ENCODE measurements at regions not wholly inside any gene's neighbourhood (a gene's known extent, or its start where the extent isn't known, plus 50 kb on each side); places are given as distances from the start of the nearest gene placed in this dataset.
A peak's percentile ranks its signal among the peaks of the same experiment; 100 is the strongest.

DNA sequence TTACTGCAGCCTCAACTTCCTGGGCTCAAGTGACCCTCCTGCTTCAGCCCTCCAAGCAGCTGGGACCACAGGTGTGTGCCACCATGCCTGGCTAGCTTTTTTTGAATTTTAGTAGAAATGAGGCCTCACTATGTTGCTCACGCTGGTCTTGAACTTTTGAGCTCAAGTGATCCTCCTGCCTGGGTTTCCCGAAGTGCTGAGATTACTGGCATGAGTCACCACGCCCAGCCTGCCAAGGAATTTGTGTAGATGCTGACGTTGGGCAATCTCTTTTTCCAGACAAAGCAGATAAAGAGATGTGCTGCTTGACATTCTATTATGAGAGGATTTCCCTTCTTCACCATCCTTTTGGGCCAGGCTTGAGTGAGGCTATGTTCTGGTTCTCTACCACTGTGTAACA lies 254.5 kb upstream of the RPS6KA3 start:
- ATAC-seq (replicated peaks in 6 of 8), result peak in 2 of 8 experiments; percentile 50 to 83
- WGBS, 10 experiments, result 7 to 100% (median 74%) methylated on average over 1 to 3 of the region's 4 CpGs; no CpG with 5 or more reads in 6 of the 10 experiments

GRCh38 chrX:20519826-20520225 lies 253.1 kb upstream of the RPS6KA3 start:
- no peak for ATAC-seq (replicated peaks in 6 of 8)
- H3K27ac ChIP-seq, result no peak overlapping the region
- in situ Hi-C loops (cut with MboI; ENCODE audit: low pct_unique_long_range_greater_than_20kb in 2 of 9, low sequenced_read_pairs in 9 of 9, unreplicated experiment in 9 of 9), result no loop called here
- H3K4me1 ChIP-seq (replicated peaks in 1 of 2), result no peaks in the 10 kb centered on the region
- no peak overlapping the region for H3K4me3 ChIP-seq
- 48 to 100% (median 82%) methylated on average over 1 to 5 of the region's 5 CpGs; no CpG with 5 or more reads in 2 of the 10 experiments for WGBS, 10 experiments

More for the DNA sequence above, 254.5 kb upstream of the RPS6KA3 start:
- no peak overlapping the region for H3K27ac ChIP-seq
- no peaks in the 10 kb centered on the region for H3K4me1 ChIP-seq (replicated peaks in 1 of 2)
- in situ Hi-C loops (cut with MboI; ENCODE audit: low pct_unique_long_range_greater_than_20kb in 2 of 9, low sequenced_read_pairs in 9 of 9, unreplicated experiment in 9 of 9), result no loop called here
- no peak overlapping the region for H3K4me3 ChIP-seq

DNA sequence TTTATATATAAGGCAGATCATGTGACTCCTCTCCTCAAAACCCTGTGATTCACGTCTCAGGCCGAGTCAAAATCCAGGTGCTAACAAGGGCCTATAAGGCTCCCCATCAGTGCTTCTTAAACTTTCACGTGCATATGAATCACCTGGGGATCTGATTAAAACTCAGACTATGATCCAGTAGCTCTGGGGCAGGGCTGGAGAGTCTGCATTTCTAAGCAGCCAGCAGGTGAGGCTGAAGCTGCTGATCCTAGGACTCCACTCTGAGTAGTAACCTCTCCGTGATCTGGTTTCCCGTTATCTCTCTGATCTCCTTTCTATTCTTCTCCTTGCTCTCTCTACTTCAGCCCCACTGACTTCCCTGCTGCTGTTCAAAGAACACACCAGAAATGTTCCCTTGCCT lies 252.4 kb upstream of the RPS6KA3 start:
- 33% methylated on average over 5 of the region's 5 CpGs; no CpG with 5 or more reads in 9 of the 10 experiments for WGBS, 10 experiments
- Histone ChIP-seq H3K4me1 (replicated peaks in 1 of 2) (no peaks in the 10 kb centered on the region), H3K4me3 (no peak overlapping the region), H3K27ac (no peak overlapping the region)
- in situ Hi-C loops (cut with MboI; ENCODE audit: low pct_unique_long_range_greater_than_20kb in 2 of 9, low sequenced_read_pairs in 9 of 9, unreplicated experiment in 9 of 9), result no loop called here
- no peak for ATAC-seq (replicated peaks in 6 of 8)

DNA sequence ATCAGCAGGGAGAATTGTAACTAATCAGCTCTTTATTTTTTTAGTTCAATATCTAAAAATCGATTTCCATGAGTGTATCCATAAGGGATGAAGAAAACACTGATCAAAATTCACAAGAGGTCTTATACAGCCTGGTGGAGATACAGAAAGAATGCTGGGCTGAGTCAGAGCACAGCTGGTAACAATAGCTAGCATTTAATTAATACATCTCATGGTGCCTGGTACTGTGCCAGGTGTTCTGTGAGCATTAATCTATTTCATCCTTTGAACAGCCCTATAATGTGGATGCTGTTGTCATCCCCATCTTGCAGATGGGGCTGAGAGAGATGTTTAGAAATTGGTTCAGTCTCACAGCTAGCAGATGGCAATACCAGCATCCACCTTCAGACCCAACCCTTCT lies 250.9 kb upstream of the RPS6KA3 start:
- 13 to 60% (median 17%) methylated on average over 1 of the region's 1 CpG; no CpG with 5 or more reads in 6 of the 10 experiments for WGBS, 10 experiments
- Histone ChIP-seq H3K4me3 (no peak overlapping the region), H3K4me1 (replicated peaks in 1 of 2) (no peaks in the 10 kb centered on the region), H3K27ac (no peak overlapping the region)
- ATAC-seq (replicated peaks in 6 of 8), result peak in 1 of 8 experiments; percentile 22
- in situ Hi-C loops (cut with MboI; ENCODE audit: low pct_unique_long_range_greater_than_20kb in 2 of 9, low sequenced_read_pairs in 9 of 9, unreplicated experiment in 9 of 9), result no loop called here

- in situ Hi-C loops (cut with MboI; ENCODE audit: low pct_unique_long_range_greater_than_20kb in 2 of 9, low sequenced_read_pairs in 9 of 9, unreplicated experiment in 9 of 9), result no loop called here
- Histone ChIP-seq H3K27ac (no peak overlapping the region), H3K4me3 (no peak overlapping the region), H3K4me1 (replicated peaks in 1 of 2) (no peaks in the 10 kb centered on the region)
- peak in 5 of 8 experiments; percentile 19 to 87 (median 40) for ATAC-seq (replicated peaks in 6 of 8)
- no CpG with 5 or more reads among the region's 1 CpG for WGBS, 10 experiments
These were observed 249.2 kb upstream of the RPS6KA3 start for GRCh38 chrX:20515841-20516461.

GRCh38 chrX:20514358-20514757 lies 247.6 kb upstream of the RPS6KA3 start:
- WGBS, 10 experiments, result 0 to 60% (median 22%) methylated on average over 1 of the region's 1 CpG; no CpG with 5 or more reads in 7 of the 10 experiments
- ATAC-seq (replicated peaks in 6 of 8), result peak in 7 of 8 experiments; percentile 27 to 90 (median 77)
- in situ Hi-C loops (cut with MboI; ENCODE audit: low pct_unique_long_range_greater_than_20kb in 2 of 9, low sequenced_read_pairs in 9 of 9, unreplicated experiment in 9 of 9), result no loop called here
- no peaks in the 10 kb centered on the region for H3K4me1 ChIP-seq (replicated peaks in 1 of 2)
- no peak overlapping the region for H3K4me3 ChIP-seq
- no peak overlapping the region for H3K27ac ChIP-seq

- Histone ChIP-seq H3K27ac (no peak overlapping the region), H3K4me1 (replicated peaks in 1 of 2) (no peaks in the 10 kb centered on the region), H3K4me3 (no peak overlapping the region)
- in situ Hi-C loops (cut with MboI; ENCODE audit: low pct_unique_long_range_greater_than_20kb in 2 of 9, low sequenced_read_pairs in 9 of 9, unreplicated experiment in 9 of 9), result no loop called here
- 40 to 100% (median 69%) methylated on average over 1 to 3 of the region's 3 CpGs; no CpG with 5 or more reads in 2 of the 10 experiments for WGBS, 10 experiments
- no peak for ATAC-seq (replicated peaks in 6 of 8)
These were observed 246.5 kb upstream of the RPS6KA3 start for GRCh38 chrX:20513185-20513584.

DNA sequence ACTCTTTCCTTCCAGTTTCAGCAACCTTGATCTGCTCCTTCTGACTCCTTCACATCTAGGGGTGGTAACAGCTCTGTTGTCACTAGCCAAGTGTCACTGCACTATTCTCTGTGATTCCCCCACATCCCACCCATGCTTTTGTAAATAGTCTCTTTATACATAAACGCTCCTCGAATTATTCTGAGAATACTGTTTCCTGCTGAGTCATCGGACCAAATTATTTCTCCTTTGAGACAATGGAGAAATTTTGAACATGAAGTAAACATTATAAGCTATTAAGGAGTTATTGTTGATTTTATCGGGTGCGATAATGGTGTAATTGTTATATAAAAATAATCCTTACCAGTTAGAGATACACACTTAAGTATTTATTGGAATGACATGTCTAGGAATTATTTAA lies 245.1 kb upstream of the RPS6KA3 start:
- no peak for ATAC-seq (replicated peaks in 6 of 8)
- H3K27ac ChIP-seq, result no peak overlapping the region
- no peaks in the 10 kb centered on the region for H3K4me1 ChIP-seq (replicated peaks in 1 of 2)
- WGBS, 10 experiments, result 38 to 100% (median 98%) methylated on average over 1 to 5 of the region's 5 CpGs; no CpG with 5 or more reads in 4 of the 10 experiments
- in situ Hi-C loops (cut with MboI; ENCODE audit: low pct_unique_long_range_greater_than_20kb in 2 of 9, low sequenced_read_pairs in 9 of 9, unreplicated experiment in 9 of 9), result no loop called here
- H3K4me3 ChIP-seq, result no peak overlapping the region

- in situ Hi-C loops (cut with MboI; ENCODE audit: low pct_unique_long_range_greater_than_20kb in 2 of 9, low sequenced_read_pairs in 9 of 9, unreplicated experiment in 9 of 9), result no loop called here
- WGBS, 10 experiments, result 67 to 100% (median 80%) methylated on average over 1 to 2 of the region's 2 CpGs; no CpG with 5 or more reads in 5 of the 10 experiments
- no peak for ATAC-seq (replicated peaks in 6 of 8)
- Histone ChIP-seq H3K4me3 (no peak overlapping the region), H3K4me1 (replicated peaks in 1 of 2) (no peaks in the 10 kb centered on the region), H3K27ac (no peak overlapping the region)
These were observed 241.4 kb upstream of the RPS6KA3 start for GRCh38 chrX:20507901-20508620.

DNA sequence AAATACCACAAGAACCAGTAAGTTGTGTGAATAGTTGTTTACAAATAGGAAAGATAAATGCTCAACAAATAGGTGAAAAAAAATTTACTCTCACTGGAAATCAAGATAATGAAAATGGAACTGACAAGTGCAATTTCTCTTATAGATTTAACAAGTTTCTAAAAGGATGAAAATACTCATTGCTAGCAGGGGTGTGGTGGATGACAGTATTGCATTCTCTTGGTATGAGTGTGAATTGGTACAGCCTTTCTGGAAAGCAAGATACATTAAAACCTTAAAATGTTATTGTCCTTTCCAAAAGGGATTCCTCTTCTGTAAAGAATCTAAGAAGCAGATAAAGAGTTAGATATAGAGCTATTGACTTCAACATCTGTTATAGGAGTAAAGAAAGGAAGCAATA lies 240.0 kb upstream of the RPS6KA3 start:
- no peak for ATAC-seq (replicated peaks in 6 of 8)
- no peaks in the 10 kb centered on the region for H3K4me1 ChIP-seq (replicated peaks in 1 of 2)
- in situ Hi-C loops (cut with MboI; ENCODE audit: low pct_unique_long_range_greater_than_20kb in 2 of 9, low sequenced_read_pairs in 9 of 9, unreplicated experiment in 9 of 9), result no loop called here
- H3K27ac ChIP-seq, result no peak overlapping the region
- no peak overlapping the region for H3K4me3 ChIP-seq

- no peak overlapping the region for H3K27ac ChIP-seq
- in situ Hi-C loops (cut with MboI; ENCODE audit: low pct_unique_long_range_greater_than_20kb in 2 of 9, low sequenced_read_pairs in 9 of 9, unreplicated experiment in 9 of 9), result no loop called here
- no peaks in the 10 kb centered on the region for H3K4me1 ChIP-seq (replicated peaks in 1 of 2)
- ATAC-seq (replicated peaks in 6 of 8), result no peak
- H3K4me3 ChIP-seq, result no peak overlapping the region
These were observed 234.2 kb upstream of the RPS6KA3 start for GRCh38 chrX:20500949-20501348.

DNA sequence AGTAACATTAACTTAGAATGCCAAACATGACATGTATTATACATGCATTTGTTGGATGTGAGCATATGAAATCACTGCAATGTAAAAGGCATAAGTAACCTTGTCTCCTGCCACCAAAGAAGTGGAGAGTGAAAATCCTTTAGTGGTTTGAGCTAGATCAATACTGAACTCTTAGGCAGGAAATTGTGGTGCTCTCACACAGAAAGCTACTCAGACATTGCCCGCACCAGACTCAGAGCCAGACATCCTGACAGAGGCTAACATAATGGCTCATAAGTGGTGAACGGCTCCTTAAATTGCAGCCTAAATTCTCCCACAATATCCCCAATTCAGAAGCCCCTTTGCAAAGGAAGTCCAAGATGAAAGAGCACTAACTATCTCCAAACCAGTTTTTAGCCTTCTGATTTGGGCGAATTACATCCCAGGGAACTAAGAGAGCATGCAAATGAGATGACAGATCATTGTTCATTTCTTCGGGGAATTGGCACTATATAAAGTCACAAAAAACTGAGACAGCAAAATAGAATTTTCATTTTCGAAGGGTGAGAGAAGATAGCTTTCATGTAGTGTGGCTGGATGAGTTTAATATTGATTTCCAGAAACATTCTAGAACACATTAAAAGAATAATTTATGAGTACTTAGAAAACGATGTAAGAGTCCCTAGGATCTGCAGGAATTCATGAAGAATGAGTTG lies 233.6 kb upstream of the RPS6KA3 start:
- Histone ChIP-seq H3K4me3 (no peak overlapping the region), H3K27ac (no peak overlapping the region), H3K4me1 (replicated peaks in 1 of 2) (no peaks in the 10 kb centered on the region)
- ATAC-seq (replicated peaks in 6 of 8), result peak in 1 of 8 experiments; percentile 20
- in situ Hi-C loops (cut with MboI; ENCODE audit: low pct_unique_long_range_greater_than_20kb in 2 of 9, low sequenced_read_pairs in 9 of 9, unreplicated experiment in 9 of 9), result no loop called here
- 0 to 100% (median 63%) methylated on average over 1 to 6 of the region's 6 CpGs; no CpG with 5 or more reads in 4 of the 10 experiments for WGBS, 10 experiments

- Histone ChIP-seq H3K4me3 (no peak overlapping the region), H3K4me1 (replicated peaks in 1 of 2) (no peaks in the 10 kb centered on the region), H3K27ac (no peak overlapping the region)
- in situ Hi-C loops (cut with MboI; ENCODE audit: low pct_unique_long_range_greater_than_20kb in 2 of 9, low sequenced_read_pairs in 9 of 9, unreplicated experiment in 9 of 9), result no loop called here
- peak in 1 of 8 experiments; percentile 8 for ATAC-seq (replicated peaks in 6 of 8)
These were observed 233.1 kb upstream of the RPS6KA3 start for GRCh38 chrX:20499763-20500162.

Data from motor neuron (in vitro differentiated cells).